HCT116 (cell line): ENCODE measurements at regions not wholly inside any gene's neighbourhood (a gene's known extent, or its start where the extent isn't known, plus 50 kb on each side); places are given as distances from the start of the nearest gene placed in this dataset.
A peak's percentile ranks its signal among the peaks of the same experiment; 100 is the strongest.

ENCODE experiments used
- ATAC-seq: fragments of 200-7000 bp; cut with Tn5 transposase; 2 replicates; pipeline ENCODE4 v1.9.1; 2020; ENCODE audit warnings: mild to moderate bottlenecking, moderate library complexity
- BruUV-seq: library from RNA; stranded (reverse); fragments of 400-500 nt; replicated peaks from 2 replicates; lab custom pipeline; 2021; lab: Mats Ljungman, UMichigan
- CTCF ChIA-PET: fragments of 300-600 bp; sonication (Branson Sonifier 250); formaldehyde crosslinking; loops from one replicate; lab custom pipeline; 2021; ENCODE audit warnings: antibody characterized with exemption; lab: Charles Lee
- POLR2A ChIA-PET: fragments of 300-600, 350-600 bp; sonication (Branson Sonifier 250); formaldehyde crosslinking; loops from one replicate; lab custom pipeline; 2021; ENCODE audit warnings: antibody characterized with exemption; lab: Charles Lee
- RAD21 ChIA-PET, 2 experiments: fragments of 300-600 bp; sonication (Branson Sonifier 250); formaldehyde crosslinking; loops; one replicate each; lab custom pipeline; 2023; ENCODE audit warnings: low total read pairs in 2 of 2; ENCODE audit not compliant: uncharacterized antibody in 2 of 2, unreplicated experiment in 2 of 2, low non-redundant PET in 1 of 2; lab: Charles Lee
- DNase-seq: peaks from one replicate; pipeline ENCODE4 v3.0.0-alpha.2; 2010; ENCODE audit warnings: low read depth, low spot score
- H2AFZ ChIP-seq: fragments of 200-600 bp; shearing (Covaris generic), sonication (generic); 2 replicates; pipeline ENCODE4 v1.6.1; 2017; ENCODE audit warnings: low read depth, mixed run types, mixed read lengths, antibody characterized with exemption, low read length; ENCODE audit not compliant: poor library complexity, severe bottlenecking
- H3K27ac ChIP-seq: 2 replicates; pipeline ENCODE4 v1.5.1; 2012; ENCODE audit warnings: low read depth, low read length
- H3K27me3 ChIP-seq: fragments of 200-600 bp; sonication (generic); 2 replicates; pipeline ENCODE4 v1.6.1; 2016; ENCODE audit warnings: mixed run types, low read length, mixed read lengths; ENCODE audit not compliant: insufficient read depth
- H3K36me3 ChIP-seq, 2 experiments: fragments of 200-500 bp in 1 of 2; fragments of 200-600 bp in 1 of 2; sonication (Bioruptor generic) in 1 of 2; sonication (generic) in 1 of 2; 2 replicates each; pipeline versions ENCODE4 v1.5.1 to v1.6.1; 2014 to 2016; ENCODE audit warnings: low read length in 2 of 2, inconsistent platforms in 1 of 2, mixed read lengths in 1 of 2, mixed run types in 1 of 2; ENCODE audit not compliant: insufficient read depth in 2 of 2, control insufficient read depth in 1 of 2
- H3K4me1 ChIP-seq, 2 experiments: fragments of 200-600 bp in 1 of 2; sonication (generic) in 1 of 2; 2 replicates each; pipeline versions ENCODE4 v1.5.1 to v1.6.1; 2012 to 2017; ENCODE audit warnings: low read length in 2 of 2, inconsistent platforms in 1 of 2, mild to moderate bottlenecking in 1 of 2, mixed read lengths in 1 of 2, mixed run types in 1 of 2, moderate library complexity in 1 of 2; ENCODE audit not compliant: insufficient read depth in 2 of 2, control insufficient read depth in 1 of 2
- H3K4me2 ChIP-seq: fragments of 200-600 bp; sonication (generic); 2 replicates; pipeline ENCODE4 v1.6.1; 2017; ENCODE audit warnings: mixed run types, low read length, mixed read lengths
- H3K4me3 ChIP-seq, 2 experiments: fragments of 200-600 bp in 1 of 2; sonication (generic) in 1 of 2; replicated peaks in 1 of 2; 2 replicates each; pipeline ENCODE4 v1.5.1; 2011 to 2016; ENCODE audit warnings: low read length in 2 of 2, control low read depth in 1 of 2, low read depth in 1 of 2, mild to moderate bottlenecking in 1 of 2, mixed read lengths in 1 of 2, mixed run types in 1 of 2
- H3K79me2 ChIP-seq: fragments of 200-600 bp; sonication (generic); 2 replicates; pipeline ENCODE4 v1.6.1; 2017; ENCODE audit warnings: mild to moderate bottlenecking, mixed run types, low read length, moderate library complexity, mixed read lengths; ENCODE audit not compliant: insufficient read depth
- H3K9ac ChIP-seq: fragments of 200-600 bp; sonication (generic); 2 replicates; pipeline ENCODE4 v1.6.1; 2016; ENCODE audit warnings: low read length, mixed read lengths
- H3K9me2 ChIP-seq: fragments of 200-600 bp; sonication (generic), shearing (Covaris generic); 2 replicates; pipeline ENCODE4 v1.6.1; 2017; ENCODE audit warnings: mixed run types, mild to moderate bottlenecking, moderate library complexity; ENCODE audit not compliant: insufficient read depth
- H3K9me3 ChIP-seq, 2 experiments: fragments of 200-500 bp in 1 of 2; fragments of 200-600 bp in 1 of 2; sonication (Bioruptor generic) in 1 of 2; sonication (generic) in 1 of 2; 2 replicates each; pipeline ENCODE4 v1.6.1; 2014 to 2017; ENCODE audit warnings: low read length in 2 of 2, mixed read lengths in 2 of 2, inconsistent platforms in 1 of 2, low read depth in 1 of 2, mild to moderate bottlenecking in 1 of 2, mixed run types in 1 of 2, moderate library complexity in 1 of 2; ENCODE audit not compliant: control insufficient read depth in 1 of 2, insufficient read depth in 1 of 2
- H4K20me1 ChIP-seq: fragments of 200-600 bp; sonication (generic), shearing (Covaris generic); 2 replicates; pipeline ENCODE4 v1.6.1; 2017; ENCODE audit warnings: mixed run types, mild to moderate bottlenecking, moderate library complexity; ENCODE audit not compliant: insufficient read depth
- CEBPB ChIP-seq: IDR thresholded peaks from 2 replicates; pipeline ENCODE4 v1.6.1; 2012; ENCODE audit warnings: low read depth
- CTCF ChIP-seq, 3 experiments: fragments of 200-600 bp in 1 of 3; sonication (generic) in 1 of 3; IDR thresholded peaks in 2 of 3; conservative IDR thresholded peaks in 1 of 3; 2 replicates each; pipeline ENCODE4 v1.5.1; 2012 to 2017; ENCODE audit warnings: low read depth in 2 of 3, low read length in 2 of 3, antibody characterized with exemption in 1 of 3, borderline replicate concordance in 1 of 3, control low read depth in 1 of 3, mild to moderate bottlenecking in 1 of 3, mixed read lengths in 1 of 3, mixed run types in 1 of 3, moderate library complexity in 1 of 3; ENCODE audit not compliant: insufficient read depth in 1 of 3
- EGR1 ChIP-seq: IDR thresholded peaks from 2 replicates; pipeline ENCODE4 v1.6.1; 2012; ENCODE audit warnings: low read depth
- ELF1 ChIP-seq: IDR thresholded peaks from 2 replicates; pipeline ENCODE4 v1.6.1; 2012; ENCODE audit warnings: low read depth, borderline replicate concordance
- JUND ChIP-seq: IDR thresholded peaks from 2 replicates; pipeline ENCODE4 v1.6.1; 2012
- MAX ChIP-seq: IDR thresholded peaks from 2 replicates; pipeline ENCODE4 v1.6.1; 2012
- POLR2AphosphoS5 ChIP-seq: IDR thresholded peaks from 2 replicates; pipeline ENCODE4 v1.6.1; 2011; ENCODE audit warnings: mild to moderate bottlenecking, low read depth, low read length, moderate library complexity
- RAD21 ChIP-seq: IDR thresholded peaks from 2 replicates; pipeline ENCODE4 v1.6.1; 2012; ENCODE audit warnings: low read depth, mild to moderate bottlenecking
- REST ChIP-seq: IDR thresholded peaks from 2 replicates; pipeline ENCODE4 v1.6.1; 2012; ENCODE audit warnings: low read depth
- SRF ChIP-seq: IDR thresholded peaks from 2 replicates; pipeline ENCODE4 v1.6.1; 2012; ENCODE audit warnings: low read depth
- YY1 ChIP-seq: IDR thresholded peaks from 2 replicates; pipeline ENCODE4 v1.6.1; 2011; ENCODE audit warnings: low read length, low read depth, moderate library complexity, mild to moderate bottlenecking; ENCODE audit not compliant: insufficient replicate concordance; ENCODE audit errors: extremely low read depth
- ZBTB33 ChIP-seq: IDR thresholded peaks from 2 replicates; pipeline ENCODE4 v1.6.1; 2011; ENCODE audit warnings: mild to moderate bottlenecking, low read length, moderate library complexity; ENCODE audit not compliant: insufficient replicate concordance; ENCODE audit errors: extremely low read depth
- ZNF274 ChIP-seq: fragments of 200-500 bp; sonication (Bioruptor generic); IDR thresholded peaks from 2 replicates; pipeline ENCODE4 v1.6.1; 2014; ENCODE audit warnings: mild to moderate bottlenecking, low read depth, low read length, inconsistent platforms
- intact Hi-C: fragments of 100-400 bp; cut with micrococcal nuclease; formaldehyde crosslinking; loops from 2 replicates; pipeline ENCODE4 v1.10.0; 2022

GRCh38 chr10:33421789-33422462 is 87.5 kb upstream of the NRP1 start:
- DNase-seq, result no peak
- TF ChIP-seq REST (no peak), MAX (no peak), ELF1 (no peak), CEBPB (no peak), RAD21 (no peak), ZBTB33 (no peak), CTCF (IDR thresholded peaks at IDR 0.05 in 2 of 3, conservative IDR thresholded peaks at IDR 0.05 in 1 of 3; ENCODE audit: borderline replicate concordance in 1 of 3, insufficient read depth in 1 of 3, low read depth in 2 of 3, low read length in 2 of 3) (no peak), YY1 (no peak), POLR2AphosphoS5 (no peak), JUND (no peak), SRF (no peak), ZNF274 (no peak), EGR1 (no peak)
- H3K9me2 ChIP-seq, result no peaks in the 10 kb centered on the region
- H3K27ac ChIP-seq, result no peak overlapping the region
- H4K20me1 ChIP-seq, result no peaks in the 10 kb centered on the region
- intact Hi-C loops, result no loop called here
- H3K4me2 ChIP-seq, result no peak overlapping the region
- ChIA-PET POLR2A (no interaction called here), RAD21 (no interaction called here), CTCF (no interaction called here)
- H3K4me3 ChIP-seq, result no peak overlapping the region
- peak; percentile 22; the same call in 1 of the 2 replicates for ATAC-seq
- H3K9me3 ChIP-seq, result no peaks in the 10 kb centered on the region
- H3K27me3 ChIP-seq, result no peaks in the 10 kb centered on the region
- no peak overlapping the region for H2AFZ ChIP-seq
- H3K79me2 ChIP-seq, result no peaks in the 10 kb centered on the region
- no peak overlapping the region for H3K9ac ChIP-seq
- no peaks in the 10 kb centered on the region for H3K36me3 ChIP-seq
- BruUV-seq, result no TSS peak
- H3K4me1 ChIP-seq, result peaks cover 0 to 4% of the 10 kb centered on the region in 2 experiments; a peak in 1 of 4 replicates
